ENCODE measurements at regions not wholly inside any gene's neighbourhood (a gene's known extent, or its start where the extent isn't known, plus 50 kb on each side); places are given as distances from the start of the nearest gene placed in this dataset.

GRCh38 chr6:158910484-158911440, 89.2 kb downstream of the RSPH3 start:
- Histone ChIP-seq H4K20me1 (ENCODE audit: insufficient read depth) (no peaks in the 10 kb centered on the region), H3K9me2 (ENCODE audit: insufficient read depth) (no peaks in the 10 kb centered on the region), H3K9ac (ENCODE audit: low read length) (peak overlapping the region; percentile 28), H3K4me1 (ENCODE audit: control insufficient read depth in 1 of 2, insufficient read depth in 2 of 2, low read length in 2 of 2) (peaks cover 28 to 35% of the 10 kb centered on the region in 2 experiments), H3K36me3 (ENCODE audit: control insufficient read depth in 1 of 2, insufficient read depth in 2 of 2, low read length in 2 of 2) (no peaks in the 10 kb centered on the region), H3K4me2 (ENCODE audit: low read length) (peak overlapping the region; percentile 57), H3K27me3 (ENCODE audit: insufficient read depth, low read length) (no peaks in the 10 kb centered on the region), H3K79me2 (ENCODE audit: insufficient read depth, low read length) (no peaks in the 10 kb centered on the region), H3K4me3 (replicated peaks in 1 of 2; ENCODE audit: low read depth in 1 of 2, low read length in 2 of 2) (0 out of 4 replicates have a peak overlapping the region, but pooled peaks of 1 of the 2 experiments have one; percentile 1), H2AFZ (ENCODE audit: low read depth, low read length, poor library complexity, severe bottlenecking) (no peak overlapping the region), H3K27ac (ENCODE audit: low read depth, low read length) (peak overlapping the region; percentile 32; the same call in 1 of the 2 replicates), H3K9me3 (ENCODE audit: control insufficient read depth in 1 of 2, insufficient read depth in 1 of 2, low read depth in 1 of 2, low read length in 2 of 2) (peaks cover 11 to 17% of the 10 kb centered on the region in 2 experiments; a peak in 3 of 4 replicates)
- ChIA-PET CTCF (no interaction called here), POLR2A (interaction anchor here (1.1 to 2.1 kb wide), 3 partner anchors 14 to 41 kb away, joined by 3 to 10 read pairs (median 4); no protein-coding TSS in a partner anchor), RAD21 (ENCODE audit: low non-redundant PET in 1 of 2, low total read pairs in 2 of 2, uncharacterized antibody in 2 of 2, unreplicated experiment in 2 of 2) (no interaction called here)
- TSS peak; percentile 64 for BruUV-seq (replicated peaks)
- DNase-seq (ENCODE audit: low read depth, low spot score) (no peak), ATAC-seq (peak; percentile 42; the same call in 1 of the 2 replicates)
- TF ChIP-seq MAX (IDR thresholded peaks at IDR 0.05), result 0 out of 2 replicates have a peak, but pooled peaks have one; percentile 23
- TF ChIP-seq SP1 (IDR thresholded peaks at IDR 0.05; ENCODE audit: low read depth), result peak; percentile 45; the same call in 1 of the 2 replicates
- TF ChIP-seq ELF1 (IDR thresholded peaks at IDR 0.05; ENCODE audit: borderline replicate concordance, low read depth), result no peak
- TF ChIP-seq JUND (IDR thresholded peaks at IDR 0.05), result peak; percentile 32; the same call in 1 of the 2 replicates
- intact Hi-C loops (cut with micrococcal nuclease), result loop anchor here (2.0 kb wide), 1 partner anchor 42 kb away; no protein-coding TSS in a partner anchor

- POLR2A ChIA-PET, result interaction anchor here (2.1 kb wide), 1 partner anchor 40 kb away, joined by 10 read pairs; no protein-coding TSS in a partner anchor
- CTCF ChIA-PET, result no interaction called here
- Histone ChIP-seq H3K9me3 (ENCODE audit: control insufficient read depth in 1 of 2, insufficient read depth in 1 of 2, low read depth in 1 of 2, low read length in 2 of 2) (peaks cover 16 to 19% of the 10 kb centered on the region in 2 experiments; a peak in 3 of 4 replicates), H3K27ac (ENCODE audit: low read depth, low read length) (no peak overlapping the region; the same call in 1 of the 2 replicates), H3K4me1 (ENCODE audit: control insufficient read depth in 1 of 2, insufficient read depth in 2 of 2, low read length in 2 of 2) (peaks cover 28 to 32% of the 10 kb centered on the region in 2 experiments), H3K4me2 (ENCODE audit: low read length) (peak overlapping the region; percentile 57), H3K36me3 (ENCODE audit: control insufficient read depth in 1 of 2, insufficient read depth in 2 of 2, low read length in 2 of 2) (no peaks in the 10 kb centered on the region), H4K20me1 (ENCODE audit: insufficient read depth) (no peaks in the 10 kb centered on the region), H3K27me3 (ENCODE audit: insufficient read depth, low read length) (no peaks in the 10 kb centered on the region), H2AFZ (ENCODE audit: low read depth, low read length, poor library complexity, severe bottlenecking) (no peak overlapping the region), H3K4me3 (replicated peaks in 1 of 2; ENCODE audit: low read depth in 1 of 2, low read length in 2 of 2) (no peak overlapping the region), H3K79me2 (ENCODE audit: insufficient read depth, low read length) (no peaks in the 10 kb centered on the region), H3K9ac (ENCODE audit: low read length) (peak overlapping the region; percentile 28), H3K9me2 (ENCODE audit: insufficient read depth) (no peaks in the 10 kb centered on the region)
- ATAC-seq, result no peak
- intact Hi-C loops (cut with micrococcal nuclease), result loop anchor here (2.0 kb wide), 1 partner anchor 41 kb away; no protein-coding TSS in a partner anchor
- no peak for DNase-seq (ENCODE audit: low read depth, low spot score)
- RAD21 ChIA-PET (ENCODE audit: low non-redundant PET in 1 of 2, low total read pairs in 2 of 2, uncharacterized antibody in 2 of 2, unreplicated experiment in 2 of 2), result no interaction called here
- TF ChIP-seq MAX (IDR thresholded peaks at IDR 0.05), result 0 out of 2 replicates have a peak, but pooled peaks have one; percentile 17
- TF ChIP-seq POLR2AphosphoS5 (IDR thresholded peaks at IDR 0.05; ENCODE audit: low read depth, low read length), result no peak
- no TSS peak for BruUV-seq (replicated peaks)
Measured at GRCh38 chr6:158909938-158910337, 90.1 kb downstream of the RSPH3 start.

Measured in HCT116 (cell line).